ENCODE measurements at regions not wholly inside any gene's neighbourhood (a gene's known extent, or its start where the extent isn't known, plus 50 kb on each side); places are given as distances from the start of the nearest gene placed in this dataset.
"Not testable (repeated sequence)": the region's sequence is repeated elsewhere in the genome, so short reads cannot be mapped to it uniquely, and the experiment has no call there.

GRCh38 chr14:39615352-39615751 lies 183.1 kb upstream of the FBXO33 start:
- DNase-seq: no peak

- no peak for DNase-seq
Observed at GRCh38 chr14:39614297-39614923, 182.2 kb upstream of the FBXO33 start.

GRCh38 chr14:39609119-39609518 lies 176.9 kb upstream of the FBXO33 start:
- DNase-seq: no peak

GRCh38 chr14:39607978-39608377 lies 175.7 kb upstream of the FBXO33 start:
- no peak for DNase-seq

GRCh38 chr14:39603942-39604341 lies 171.7 kb upstream of the FBXO33 start:
- no peak for DNase-seq

- DNase-seq: no peak
Observed at GRCh38 chr14:39593377-39593776, 161.1 kb upstream of the FBXO33 start.

GRCh38 chr14:39592116-39592789 lies 160.0 kb upstream of the FBXO33 start:
- no peak for DNase-seq

GRCh38 chr14:39589882-39590281 lies 157.6 kb upstream of the FBXO33 start:
- DNase-seq: not testable (repeated sequence)

GRCh38 chr14:39582028-39582654 lies 149.9 kb upstream of the FBXO33 start:
- DNase-seq: no peak

GRCh38 chr14:39581474-39581873 lies 149.2 kb upstream of the FBXO33 start:
- no peak for DNase-seq

GRCh38 chr14:39580696-39581095 lies 148.5 kb upstream of the FBXO33 start:
- DNase-seq: no peak

- DNase-seq: no peak
Observed at GRCh38 chr14:39576736-39577135, 144.5 kb upstream of the FBXO33 start.

- no peak for DNase-seq
Observed at GRCh38 chr14:39576258-39576657, 144.0 kb upstream of the FBXO33 start.

- no peak for DNase-seq
Observed at GRCh38 chr14:39568809-39569538, 136.7 kb upstream of the FBXO33 start.

GRCh38 chr14:39566795-39567194 lies 134.6 kb upstream of the FBXO33 start:
- DNase-seq: no peak

GRCh38 chr14:39563361-39563760 lies 131.1 kb upstream of the FBXO33 start:
- no peak for DNase-seq

- DNase-seq: no peak
Observed at GRCh38 chr14:39562175-39562574, 129.9 kb upstream of the FBXO33 start.

- DNase-seq: no peak
Observed at GRCh38 chr14:39558525-39558924, 126.3 kb upstream of the FBXO33 start.

- no peak for DNase-seq
Observed at GRCh38 chr14:39555749-39556148, 123.5 kb upstream of the FBXO33 start.

GRCh38 chr14:39554576-39554975 lies 122.3 kb upstream of the FBXO33 start:
- DNase-seq: no peak

- DNase-seq: no peak
Observed at GRCh38 chr14:39548358-39548757, 116.1 kb upstream of the FBXO33 start.

GRCh38 chr14:39547845-39548244 lies 115.6 kb upstream of the FBXO33 start:
- no peak for DNase-seq

GRCh38 chr14:39505812-39506211 lies 73.6 kb upstream of the FBXO33 start:
- DNase-seq: no peak

GRCh38 chr14:39500253-39500652 lies 68.0 kb upstream of the FBXO33 start:
- DNase-seq: no peak
